ENCODE measurements at regions not wholly inside any gene's neighbourhood (a gene's known extent, or its start where the extent isn't known, plus 50 kb on each side); places are given as distances from the start of the nearest gene placed in this dataset.

DNA sequence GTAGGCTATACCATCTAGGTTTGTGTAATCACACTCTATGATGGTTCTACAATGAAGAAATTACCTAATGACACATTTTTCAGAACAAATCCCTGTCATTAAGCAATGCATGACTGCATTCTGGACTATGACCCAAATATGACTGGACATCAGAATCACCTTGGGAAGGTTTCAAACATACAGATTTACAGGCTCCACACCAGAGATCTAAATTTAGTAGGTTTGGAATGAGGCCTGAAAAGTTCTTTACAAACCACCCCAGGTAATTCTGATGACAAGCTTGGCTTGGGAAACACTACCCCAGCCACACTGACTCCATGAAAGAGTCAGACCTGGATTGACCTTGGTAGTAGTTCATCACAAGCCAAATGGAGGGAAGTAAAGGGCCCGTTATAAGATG, 52.2 kb upstream of the NFE2L2 start:
- no peak for TF ChIP-seq CTCF (IDR thresholded peaks at IDR 0.05)
- TF ChIP-seq POLR2AphosphoS5 (IDR thresholded peaks at IDR 0.05; ENCODE audit: insufficient read depth in 1 of 2, low read depth in 1 of 2): no peak

Data from vagina (tissue), 2 donors.